GM12878 (cell line): ENCODE measurements at regions not wholly inside any gene's neighbourhood (a gene's known extent, or its start where the extent isn't known, plus 50 kb on each side); places are given as distances from the start of the nearest gene placed in this dataset.

Source experiments
- CHD1 ChIP-seq: IDR thresholded peaks from 2 replicates; pipeline ENCODE4 v1.6.1; 2012; ENCODE audit warnings: low read depth, low read length, improper control_type of control experiment
- FOS ChIP-seq: IDR thresholded peaks from 3 replicates; pipeline ENCODE4 v1.6.1; 2011; ENCODE audit warnings: borderline replicate concordance; ENCODE audit not compliant: insufficient read length; ENCODE audit errors: extremely low read depth
- NRF1 ChIP-seq: conservative IDR thresholded peaks from 2 replicates; pipeline ENCODE4 v1.6.1; 2011; ENCODE audit warnings: mild to moderate bottlenecking, low read depth, low read length, improper control_type of control experiment
- PRDM15 ChIP-seq: fragments of 450-650 bp; formaldehyde crosslinking; IDR thresholded peaks from 2 replicates; pipeline ENCODE4 v1.4.0; 2020; ENCODE audit warnings: mild to moderate bottlenecking, moderate library complexity
- TCF7 ChIP-seq: IDR thresholded peaks from 2 replicates; pipeline ENCODE4 v1.6.1; 2014; ENCODE audit warnings: antibody characterized with exemption, borderline replicate concordance
- ZBTB40 ChIP-seq: fragments of 450-650 bp; IDR thresholded peaks from 2 replicates; pipeline ENCODE4 v1.6.1; 2016; ENCODE audit warnings: mild to moderate bottlenecking, moderate library complexity, borderline replicate concordance
- ZNF274 ChIP-seq: IDR thresholded peaks from one replicate; pipeline ENCODE4 v1.8.0; 2011; ENCODE audit not compliant: insufficient read length, insufficient read depth

- TF ChIP-seq ZBTB40: no peak
- TF ChIP-seq PRDM15 (CRISPR knock-in tag): no peak
- no peak for TF ChIP-seq TCF7
- TF ChIP-seq CHD1: no peak
- TF ChIP-seq FOS: no peak
- TF ChIP-seq NRF1: no peak
- TF ChIP-seq ZNF274: no peak
Measured at GRCh38 chr2:142687509-142687908, 190.0 kb upstream of the KYNU start (continued).
